ENCODE measurements at regions not wholly inside any gene's neighbourhood (a gene's known extent, or its start where the extent isn't known, plus 50 kb on each side); places are given as distances from the start of the nearest gene placed in this dataset.

DNA sequence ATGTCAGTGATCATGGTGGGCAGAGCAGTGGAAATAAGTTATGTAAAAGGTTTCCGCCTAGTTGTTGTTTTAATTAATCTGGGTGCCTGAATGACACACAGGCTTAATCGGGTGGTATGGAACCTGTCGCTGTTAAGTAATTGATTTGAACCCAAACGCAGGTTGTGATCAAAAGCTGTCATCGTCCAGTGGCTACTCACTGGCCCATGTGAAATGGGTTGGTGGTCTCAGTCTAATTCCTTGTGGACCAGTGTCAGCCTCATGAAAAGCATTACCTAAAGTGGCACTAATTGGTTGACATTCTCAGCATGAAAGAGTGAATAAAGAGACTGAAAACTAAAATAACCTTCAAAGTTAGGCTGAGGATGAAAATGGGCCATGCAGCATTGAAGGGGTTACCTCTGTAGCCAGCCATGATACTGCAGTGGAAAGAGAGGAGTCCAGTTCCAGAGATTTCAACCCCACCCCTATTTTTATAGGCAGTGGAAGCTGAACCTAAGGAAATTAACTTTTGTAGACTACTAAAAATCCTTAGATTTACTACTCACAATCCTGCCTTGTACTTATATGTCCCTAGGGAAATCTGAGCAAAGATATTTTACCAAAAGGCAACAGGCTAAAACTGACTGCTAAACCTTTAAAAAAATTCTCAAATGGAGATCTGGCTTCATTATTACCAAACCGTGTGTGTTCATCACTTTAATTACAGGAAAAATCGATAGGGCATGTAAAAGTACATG, 251.7 kb upstream of the TENM3 start:
- no peak for DNase-seq (ENCODE audit: low read depth)
- no peak overlapping the region for H3K4me3 ChIP-seq (ENCODE audit: control insufficient read depth, low read depth, low read length)
- TF ChIP-seq, protein P1, sequence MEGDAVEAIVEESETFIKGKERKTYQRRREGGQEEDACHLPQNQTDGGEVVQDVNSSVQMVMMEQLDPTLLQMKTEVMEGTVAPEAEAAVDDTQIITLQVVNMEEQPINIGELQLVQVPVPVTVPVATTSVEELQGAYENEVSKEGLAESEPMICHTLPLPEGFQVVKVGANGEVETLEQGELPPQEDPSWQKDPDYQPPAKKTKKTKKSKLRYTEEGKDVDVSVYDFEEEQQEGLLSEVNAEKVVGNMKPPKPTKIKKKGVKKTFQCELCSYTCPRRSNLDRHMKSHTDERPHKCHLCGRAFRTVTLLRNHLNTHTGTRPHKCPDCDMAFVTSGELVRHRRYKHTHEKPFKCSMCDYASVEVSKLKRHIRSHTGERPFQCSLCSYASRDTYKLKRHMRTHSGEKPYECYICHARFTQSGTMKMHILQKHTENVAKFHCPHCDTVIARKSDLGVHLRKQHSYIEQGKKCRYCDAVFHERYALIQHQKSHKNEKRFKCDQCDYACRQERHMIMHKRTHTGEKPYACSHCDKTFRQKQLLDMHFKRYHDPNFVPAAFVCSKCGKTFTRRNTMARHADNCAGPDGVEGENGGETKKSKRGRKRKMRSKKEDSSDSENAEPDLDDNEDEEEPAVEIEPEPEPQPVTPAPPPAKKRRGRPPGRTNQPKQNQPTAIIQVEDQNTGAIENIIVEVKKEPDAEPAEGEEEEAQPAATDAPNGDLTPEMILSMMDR (IDR thresholded peaks at IDR 0.05; ENCODE audit: control insufficient read depth, insufficient read depth, low read depth, low read length, missing control alignments), result no peak

DNA sequence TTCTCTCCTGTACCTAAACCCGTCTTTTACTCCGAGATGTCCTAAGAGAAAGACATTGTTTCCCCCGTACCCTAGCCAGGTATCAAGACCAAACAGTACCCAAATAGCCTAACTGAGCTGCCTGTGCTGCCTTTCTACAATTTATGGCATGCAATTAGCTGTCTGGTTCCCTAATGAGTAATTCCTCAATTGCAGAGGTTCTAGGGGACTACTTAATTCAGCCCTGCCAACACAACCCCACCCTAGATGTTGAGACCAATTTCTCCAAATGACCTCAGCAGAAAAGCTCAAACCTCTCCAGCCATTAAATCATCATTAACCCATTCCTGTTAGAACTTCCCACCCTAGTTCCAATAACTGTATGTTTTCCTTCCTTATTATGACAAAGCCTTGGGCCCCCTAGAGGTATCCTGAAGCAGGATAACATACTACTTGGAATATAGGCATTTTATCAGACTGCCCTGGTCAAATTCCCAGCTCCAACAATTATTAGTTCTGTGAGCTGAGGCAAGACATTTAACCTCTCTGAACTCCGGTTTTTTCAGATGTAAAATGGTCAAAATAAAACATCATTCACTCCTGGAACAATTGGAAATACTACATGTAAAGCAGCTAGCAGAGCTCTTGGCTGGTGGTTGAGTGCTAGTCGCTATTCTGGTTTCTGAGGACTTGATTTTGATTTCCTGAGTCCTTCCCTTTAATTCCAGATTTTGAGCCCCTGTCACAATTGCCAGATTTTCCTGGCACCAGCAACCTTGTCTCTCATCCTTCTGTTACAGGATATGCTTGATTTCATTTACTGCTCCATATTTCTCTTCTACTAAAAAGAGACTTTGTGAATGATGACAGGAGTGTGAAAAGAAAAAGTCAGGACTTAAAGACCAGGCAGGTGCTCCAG, 244.6 kb upstream of the TENM3 start:
- H3K4me3 ChIP-seq (ENCODE audit: control insufficient read depth, low read depth, low read length), result no peak overlapping the region
- no peak for DNase-seq (ENCODE audit: low read depth)
- TF ChIP-seq, protein P1 (IDR thresholded peaks at IDR 0.05; ENCODE audit: control insufficient read depth, insufficient read depth, low read depth, low read length, missing control alignments), result peak; percentile 21

DNA sequence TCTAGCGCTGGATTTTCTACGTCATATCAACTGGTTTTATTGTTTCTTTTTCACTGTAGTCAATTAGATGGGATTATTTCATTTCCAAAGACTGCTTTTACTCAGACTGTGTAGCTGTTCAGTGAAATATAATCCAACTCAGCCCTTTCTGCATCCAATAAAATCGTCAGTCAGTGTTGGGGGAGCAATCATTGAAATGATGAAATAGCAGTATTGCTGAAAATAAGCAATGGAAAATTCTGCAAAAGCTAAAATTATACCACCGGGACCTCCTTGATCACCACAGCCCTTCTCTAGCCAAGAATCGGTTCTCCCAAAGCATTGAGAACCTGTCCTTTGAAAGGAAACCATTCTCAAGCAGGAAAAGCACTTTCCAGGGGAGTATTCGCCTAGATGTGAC, 243.1 kb upstream of the TENM3 start:
- no peak for DNase-seq (ENCODE audit: low read depth)
- no peak overlapping the region for H3K4me3 ChIP-seq (ENCODE audit: control insufficient read depth, low read depth, low read length)
- TF ChIP-seq, protein P1 (IDR thresholded peaks at IDR 0.05; ENCODE audit: control insufficient read depth, insufficient read depth, low read depth, low read length, missing control alignments), result no peak

DNA sequence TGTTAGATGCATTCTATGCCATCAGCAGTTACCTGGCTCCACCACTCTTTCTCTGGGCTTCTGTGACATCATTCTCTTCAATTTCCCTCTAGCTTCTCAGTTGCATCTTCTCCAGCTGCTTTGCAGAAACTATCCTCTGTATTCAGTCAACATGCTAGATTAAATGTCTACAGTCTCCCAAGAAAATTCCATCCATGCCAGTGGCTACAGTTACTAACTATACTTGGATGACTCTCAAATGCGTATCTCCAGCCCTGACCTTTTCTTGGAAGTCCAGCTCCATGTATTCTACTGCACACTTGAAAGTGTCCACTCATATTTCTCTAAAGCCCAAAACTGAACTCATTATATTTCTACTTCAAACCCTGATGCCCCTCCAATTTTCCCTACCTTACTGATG, 232.3 kb upstream of the TENM3 start:
- TF ChIP-seq, protein P1 (IDR thresholded peaks at IDR 0.05; ENCODE audit: control insufficient read depth, insufficient read depth, low read depth, low read length, missing control alignments), result no peak

DNA sequence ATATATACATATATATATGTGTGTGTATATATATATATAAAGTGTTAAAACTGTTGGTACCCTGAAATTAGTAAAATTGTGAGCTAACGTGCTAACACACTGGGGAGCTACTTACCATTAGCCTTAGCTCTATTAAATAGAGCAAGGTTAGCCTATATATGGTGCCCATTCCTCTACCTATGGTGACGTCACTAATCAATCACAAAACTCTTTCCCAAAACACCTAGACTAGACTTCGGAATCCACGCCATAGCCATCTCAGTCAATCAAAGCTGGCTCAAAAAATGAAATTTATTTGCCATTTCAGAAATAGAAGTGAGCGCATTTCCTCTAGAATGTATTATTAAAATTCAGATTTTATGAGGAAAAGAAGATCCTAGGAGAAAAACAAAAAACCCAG, 229.0 kb upstream of the TENM3 start:
- TF ChIP-seq, protein P1 (IDR thresholded peaks at IDR 0.05; ENCODE audit: control insufficient read depth, insufficient read depth, low read depth, low read length, missing control alignments), result no peak
- no peak overlapping the region for H3K4me3 ChIP-seq (ENCODE audit: control insufficient read depth, low read depth, low read length)
- DNase-seq (ENCODE audit: low read depth), result no peak

More for the DNA sequence above, 232.3 kb upstream of the TENM3 start:
- peak; percentile 21 for DNase-seq (ENCODE audit: low read depth)
- no peak overlapping the region for H3K4me3 ChIP-seq (ENCODE audit: control insufficient read depth, low read depth, low read length)

DNA sequence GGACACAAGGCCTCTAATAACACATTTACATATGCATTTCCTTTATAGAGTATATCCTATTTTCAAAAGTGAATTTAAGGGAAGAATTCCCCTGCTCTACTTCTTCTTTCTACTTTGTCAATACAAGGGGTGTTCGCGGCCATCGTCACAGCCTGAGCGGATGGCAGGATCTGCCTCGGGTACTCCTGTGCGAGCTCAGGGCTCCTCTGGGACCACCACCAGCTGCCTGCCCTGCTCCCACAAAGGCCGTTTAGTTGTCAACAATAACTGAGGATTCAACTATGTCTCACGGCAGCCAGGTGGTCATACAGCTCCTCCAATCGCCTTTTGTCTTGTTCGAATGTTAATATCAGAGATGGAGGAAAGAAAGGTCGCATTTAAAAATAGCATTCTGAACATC, 228.2 kb upstream of the TENM3 start:
- H3K4me3 ChIP-seq (ENCODE audit: control insufficient read depth, low read depth, low read length), result no peak overlapping the region
- TF ChIP-seq, protein P1 (IDR thresholded peaks at IDR 0.05; ENCODE audit: control insufficient read depth, insufficient read depth, low read depth, low read length, missing control alignments), result no peak
- DNase-seq (ENCODE audit: low read depth), result no peak

Measured in AG09309 (cell line).